H9 (cell line): ENCODE measurements at regions not wholly inside any gene's neighbourhood (a gene's known extent, or its start where the extent isn't known, plus 50 kb on each side); places are given as distances from the start of the nearest gene placed in this dataset.
A peak's percentile ranks its signal among the peaks of the same experiment; 100 is the strongest.

ENCODE experiments used
- DNase-seq: peaks from one replicate; pipeline ENCODE4 v3.0.0-alpha.2; 2017
- H2AFZ ChIP-seq: one replicate; pipeline ENCODE4 v1.6.1; 2013; ENCODE audit warnings: mild to moderate bottlenecking, low read length, control low read depth, moderate library complexity
- H2AK5ac ChIP-seq: 2 replicates; pipeline ENCODE4 v1.6.1; 2013; ENCODE audit warnings: low read length, control low read depth, mixed read lengths; ENCODE audit not compliant: insufficient read length
- H2BK120ac ChIP-seq: one replicate; pipeline ENCODE4 v1.6.1; 2013; ENCODE audit warnings: low read depth, mild to moderate bottlenecking, low read length, control low read depth, inconsistent platforms; ENCODE audit not compliant: poor library complexity, severe bottlenecking
- H2BK12ac ChIP-seq: 2 replicates; pipeline ENCODE4 v1.6.1; 2013; ENCODE audit warnings: low read length, control low read depth, mixed read lengths, low read depth; ENCODE audit not compliant: insufficient read length
- H2BK15ac ChIP-seq: 2 replicates; pipeline ENCODE4 v1.6.1; 2013; ENCODE audit warnings: low read depth, low read length, control low read depth
- H2BK20ac ChIP-seq: one replicate; pipeline ENCODE4 v1.6.1; 2013; ENCODE audit warnings: low read depth, mild to moderate bottlenecking, low read length, control low read depth, inconsistent platforms; ENCODE audit not compliant: poor library complexity, severe bottlenecking
- H2BK5ac ChIP-seq: 2 replicates; pipeline ENCODE4 v1.6.1; 2013; ENCODE audit warnings: low read length, control low read depth, mixed read lengths; ENCODE audit not compliant: insufficient read length
- H3K14ac ChIP-seq: 2 replicates; pipeline ENCODE4 v1.6.1; 2013; ENCODE audit warnings: low read length, control low read depth; ENCODE audit not compliant: insufficient read depth
- H3K18ac ChIP-seq: 2 replicates; pipeline ENCODE4 v1.6.1; 2013; ENCODE audit warnings: low read depth, mild to moderate bottlenecking, mixed read lengths, low read length, control low read depth; ENCODE audit not compliant: insufficient read length
- H3K23ac ChIP-seq: 2 replicates; pipeline ENCODE4 v1.6.1; 2013; ENCODE audit warnings: low read length, control low read depth, mixed read lengths, low read depth; ENCODE audit not compliant: insufficient read length
- H3K23me2 ChIP-seq: 2 replicates; pipeline ENCODE4 v1.6.1; 2013; ENCODE audit warnings: low read depth, mild to moderate bottlenecking, mixed read lengths, low read length, control low read depth; ENCODE audit not compliant: insufficient read length, poor library complexity, severe bottlenecking
- H3K27ac ChIP-seq: 2 replicates; pipeline ENCODE4 v1.5.1; 2013; ENCODE audit warnings: low read length, control low read depth, mixed read lengths, low read depth; ENCODE audit not compliant: insufficient read length
- H3K27me3 ChIP-seq: 2 replicates; pipeline ENCODE4 v1.6.1; 2013; ENCODE audit warnings: low read length, control low read depth, inconsistent platforms; ENCODE audit not compliant: insufficient read depth
- H3K4ac ChIP-seq: 2 replicates; pipeline ENCODE4 v1.6.1; 2013; ENCODE audit warnings: low read depth, mild to moderate bottlenecking, control low read depth, inconsistent platforms, low read length, moderate library complexity
- H3K4me1 ChIP-seq: 2 replicates; pipeline ENCODE4 v1.6.1; 2013; ENCODE audit warnings: low read length, control low read depth, inconsistent platforms; ENCODE audit not compliant: insufficient read depth
- H3K4me2 ChIP-seq: 2 replicates; pipeline ENCODE4 v1.6.1; 2013; ENCODE audit warnings: low read length, control low read depth, mixed read lengths; ENCODE audit not compliant: insufficient read length, insufficient read depth
- H3K56ac ChIP-seq: 2 replicates; pipeline ENCODE4 v1.6.1; 2013; ENCODE audit warnings: low read depth, mild to moderate bottlenecking, mixed read lengths, low read length, control low read depth; ENCODE audit not compliant: insufficient read length
- H3K79me1 ChIP-seq: 2 replicates; pipeline ENCODE4 v1.6.1; 2013; ENCODE audit warnings: low read depth, mild to moderate bottlenecking, moderate library complexity, low read length, control low read depth, inconsistent platforms; ENCODE audit not compliant: insufficient read depth, poor library complexity, severe bottlenecking
- H3K79me2 ChIP-seq: 2 replicates; pipeline ENCODE4 v1.6.1; 2013; ENCODE audit warnings: low read length, control low read depth, inconsistent platforms; ENCODE audit not compliant: insufficient read depth
- H3K9ac ChIP-seq: 2 replicates; pipeline ENCODE4 v1.6.1; 2013; ENCODE audit warnings: low read length, control low read depth, mixed read lengths; ENCODE audit not compliant: insufficient read length; ENCODE audit errors: extremely low read depth
- H3K9me3 ChIP-seq: one replicate; pipeline ENCODE4 v1.6.1; 2013; ENCODE audit warnings: low read depth, low read length, inconsistent platforms; ENCODE audit not compliant: control insufficient read depth
- H3T11ph ChIP-seq: one replicate; pipeline ENCODE4 v1.6.1; 2013; ENCODE audit warnings: mild to moderate bottlenecking, low read length, control low read depth, inconsistent platforms
- H4K20me1 ChIP-seq: one replicate; pipeline ENCODE4 v1.6.1; 2013; ENCODE audit not compliant: control insufficient read depth, insufficient read length, insufficient read depth
- H4K5ac ChIP-seq: 2 replicates; pipeline ENCODE4 v1.6.1; 2013; ENCODE audit warnings: low read depth, mild to moderate bottlenecking, mixed read lengths, low read length, control low read depth; ENCODE audit not compliant: insufficient read length
- H4K8ac ChIP-seq: replicated peaks from 2 replicates; pipeline ENCODE4 v1.6.1; 2013; ENCODE audit warnings: low read length, control low read depth, mixed read lengths, low read depth; ENCODE audit not compliant: insufficient read length
- H4K91ac ChIP-seq: 2 replicates; pipeline ENCODE4 v1.6.1; 2013; ENCODE audit warnings: low read depth, mild to moderate bottlenecking, moderate library complexity, mixed read lengths, low read length, control low read depth; ENCODE audit not compliant: insufficient read length
- H3K27ac Mint-ChIP-seq, 3 experiments: 2 replicates in 2 of 3; 3 replicates in 1 of 3; pipeline ENCODE4 v1.8.0; 2020 to 2021; ENCODE audit warnings: mixed read lengths in 3 of 3, mild to moderate bottlenecking in 1 of 3, moderate library complexity in 1 of 3
- H3K27me3 Mint-ChIP-seq: 2 replicates; pipeline ENCODE4 v1.8.0; 2021; ENCODE audit warnings: low read depth, mild to moderate bottlenecking, moderate library complexity, mixed read lengths
- H3K36me3 Mint-ChIP-seq, 3 experiments: 2 replicates in 2 of 3; 3 replicates in 1 of 3; pipeline ENCODE4 v1.8.0; 2020 to 2021; ENCODE audit warnings: low read depth in 3 of 3, mixed read lengths in 3 of 3; ENCODE audit not compliant: insufficient read depth in 1 of 3
- H3K4me1 Mint-ChIP-seq, 2 experiments: 2 replicates each; pipeline ENCODE4 v1.8.0; 2020; ENCODE audit warnings: mixed read lengths in 2 of 2
- H3K4me3 Mint-ChIP-seq, 2 experiments: 2 replicates in 1 of 2; 3 replicates in 1 of 2; pipeline ENCODE4 v1.8.0; 2020 to 2021; ENCODE audit warnings: mild to moderate bottlenecking in 2 of 2, mixed read lengths in 2 of 2, moderate library complexity in 1 of 2
- H3K9me3 Mint-ChIP-seq, 2 experiments: 2 replicates in 1 of 2; 3 replicates in 1 of 2; pipeline ENCODE4 v1.8.0; 2020; ENCODE audit warnings: mild to moderate bottlenecking in 2 of 2, mixed read lengths in 2 of 2, moderate library complexity in 1 of 2
- WGBS: extraction: QIAGEN DNeasy Blood & Tissue Kit; methylation state at CpG from one replicate; pipeline ENCODE4 v1.1.7; 2013; ENCODE audit warnings: missing lambda C conversion rate, low lambda C conversion rate, mixed read lengths; ENCODE audit not compliant: insufficient read length; ENCODE audit errors: extremely low coverage; 5-methylcytosine and 5-hydroxymethylcytosine counted together
- TF ChIP-seq, protein P1 (sequence below): fragments of 200-600 bp; sonication (generic); conservative IDR thresholded peaks from 3 replicates; pipeline ENCODE4 v1.8.0; 2021; ENCODE audit warnings: antibody characterized with exemption, mild to moderate bottlenecking

DNA sequence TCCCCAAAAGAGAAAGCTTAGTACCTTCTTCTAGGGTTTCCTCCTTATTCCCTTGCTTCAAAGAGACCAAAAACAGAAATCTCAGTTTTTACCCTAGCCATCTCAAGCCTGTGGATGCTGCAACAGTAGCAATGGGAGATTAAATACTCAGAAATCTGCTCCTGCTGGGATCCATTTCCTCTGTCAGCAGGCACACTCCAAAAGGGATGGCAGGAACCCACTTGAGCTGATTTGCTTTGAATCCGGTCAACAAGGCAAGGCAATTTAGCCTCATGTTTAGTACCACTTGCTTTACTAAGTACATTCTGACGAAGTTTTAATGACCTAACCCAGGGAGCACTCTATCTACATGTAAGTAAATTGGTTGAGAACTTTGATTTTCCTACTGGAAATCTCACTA is 590.0 kb upstream of the ADAMTS9 start:
- TF ChIP-seq, protein P1, sequence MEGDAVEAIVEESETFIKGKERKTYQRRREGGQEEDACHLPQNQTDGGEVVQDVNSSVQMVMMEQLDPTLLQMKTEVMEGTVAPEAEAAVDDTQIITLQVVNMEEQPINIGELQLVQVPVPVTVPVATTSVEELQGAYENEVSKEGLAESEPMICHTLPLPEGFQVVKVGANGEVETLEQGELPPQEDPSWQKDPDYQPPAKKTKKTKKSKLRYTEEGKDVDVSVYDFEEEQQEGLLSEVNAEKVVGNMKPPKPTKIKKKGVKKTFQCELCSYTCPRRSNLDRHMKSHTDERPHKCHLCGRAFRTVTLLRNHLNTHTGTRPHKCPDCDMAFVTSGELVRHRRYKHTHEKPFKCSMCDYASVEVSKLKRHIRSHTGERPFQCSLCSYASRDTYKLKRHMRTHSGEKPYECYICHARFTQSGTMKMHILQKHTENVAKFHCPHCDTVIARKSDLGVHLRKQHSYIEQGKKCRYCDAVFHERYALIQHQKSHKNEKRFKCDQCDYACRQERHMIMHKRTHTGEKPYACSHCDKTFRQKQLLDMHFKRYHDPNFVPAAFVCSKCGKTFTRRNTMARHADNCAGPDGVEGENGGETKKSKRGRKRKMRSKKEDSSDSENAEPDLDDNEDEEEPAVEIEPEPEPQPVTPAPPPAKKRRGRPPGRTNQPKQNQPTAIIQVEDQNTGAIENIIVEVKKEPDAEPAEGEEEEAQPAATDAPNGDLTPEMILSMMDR: no peak
- Histone ChIP-seq H4K8ac (no peak overlapping the region), H3K9ac (no peak overlapping the region), H3K79me1 (no peaks in the 10 kb centered on the region), H3K4me1 (peaks cover 10% of the 10 kb centered on the region), H4K20me1 (no peaks in the 10 kb centered on the region), H4K91ac (no peak overlapping the region), H3K23me2 (no peaks in the 10 kb centered on the region), H2BK20ac (no peak overlapping the region), H3K4ac (no peak overlapping the region), H3K27me3 (no peaks in the 10 kb centered on the region; the same call in 1 of the 2 replicates), H3K9me3 (no peaks in the 10 kb centered on the region), H3K14ac (no peak overlapping the region), H2BK12ac (no peak overlapping the region), H4K5ac (no peak overlapping the region), H2BK120ac (no peak overlapping the region), H2BK15ac (no peak overlapping the region), H2BK5ac (no peak overlapping the region), H3K4me2 (peak overlapping the region; percentile 14), H3K56ac (no peak overlapping the region), H3T11ph (no peak overlapping the region), H3K79me2 (no peaks in the 10 kb centered on the region), H2AFZ (peak overlapping the region; percentile 43), H2AK5ac (no peak overlapping the region), H3K23ac (no peak overlapping the region), H3K27ac (no peak overlapping the region), H3K18ac (no peak overlapping the region)
- no peaks in the 10 kb centered on the region; a peak in 1 of 7 replicates for H3K36me3 Mint-ChIP-seq
- no CpG with 5 or more reads among the region's 2 CpGs for WGBS
- peaks cover 18 to 23% of the 10 kb centered on the region in 2 experiments for H3K4me1 Mint-ChIP-seq
- no peaks in the 10 kb centered on the region for H3K9me3 Mint-ChIP-seq
- peaks cover 4% of the 10 kb centered on the region; the same call in 1 of the 2 replicates for H3K27me3 Mint-ChIP-seq
- H3K4me3 Mint-ChIP-seq: no peak overlapping the region
- peak overlapping the region in 1 of 3 experiments; percentile 53; a peak in 3 of 7 replicates for H3K27ac Mint-ChIP-seq
- peak; percentile 34 for DNase-seq
